ENCODE measurements at regions not wholly inside any gene's neighbourhood (a gene's known extent, or its start where the extent isn't known, plus 50 kb on each side); places are given as distances from the start of the nearest gene placed in this dataset.

- TF ChIP-seq, protein P1, sequence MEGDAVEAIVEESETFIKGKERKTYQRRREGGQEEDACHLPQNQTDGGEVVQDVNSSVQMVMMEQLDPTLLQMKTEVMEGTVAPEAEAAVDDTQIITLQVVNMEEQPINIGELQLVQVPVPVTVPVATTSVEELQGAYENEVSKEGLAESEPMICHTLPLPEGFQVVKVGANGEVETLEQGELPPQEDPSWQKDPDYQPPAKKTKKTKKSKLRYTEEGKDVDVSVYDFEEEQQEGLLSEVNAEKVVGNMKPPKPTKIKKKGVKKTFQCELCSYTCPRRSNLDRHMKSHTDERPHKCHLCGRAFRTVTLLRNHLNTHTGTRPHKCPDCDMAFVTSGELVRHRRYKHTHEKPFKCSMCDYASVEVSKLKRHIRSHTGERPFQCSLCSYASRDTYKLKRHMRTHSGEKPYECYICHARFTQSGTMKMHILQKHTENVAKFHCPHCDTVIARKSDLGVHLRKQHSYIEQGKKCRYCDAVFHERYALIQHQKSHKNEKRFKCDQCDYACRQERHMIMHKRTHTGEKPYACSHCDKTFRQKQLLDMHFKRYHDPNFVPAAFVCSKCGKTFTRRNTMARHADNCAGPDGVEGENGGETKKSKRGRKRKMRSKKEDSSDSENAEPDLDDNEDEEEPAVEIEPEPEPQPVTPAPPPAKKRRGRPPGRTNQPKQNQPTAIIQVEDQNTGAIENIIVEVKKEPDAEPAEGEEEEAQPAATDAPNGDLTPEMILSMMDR (IDR thresholded peaks at IDR 0.05; ENCODE audit: poor library complexity) = no peak
- TF ChIP-seq EZH2phosphoT487 (IDR thresholded peaks at IDR 0.05; ENCODE audit: low read depth, severe bottlenecking, unreplicated experiment) = no peak
These were observed 71.6 kb downstream of the EPHB3 start for GRCh38 chr3:184633237-184633579.
